ENCODE measurements at regions not wholly inside any gene's neighbourhood (a gene's known extent, or its start where the extent isn't known, plus 50 kb on each side); places are given as distances from the start of the nearest gene placed in this dataset.

- WGBS (ENCODE audit: low lambda C conversion rate): 77% methylated on average over 10 of the region's 10 CpGs
- Histone ChIP-seq H3K79me2 (ENCODE audit: insufficient read depth) (no peaks in the 10 kb centered on the region), H3K27ac (ENCODE audit: low read depth in 2 of 2, low read length in 1 of 2) (no peak overlapping the region), H3K9me3 (no peaks in the 10 kb centered on the region), H3K4me2 (no peak overlapping the region), H3F3A (replicated peaks; ENCODE audit: insufficient read depth) (no peaks in the 10 kb centered on the region), H3K4me3 (ENCODE audit: low read depth in 2 of 2, low read length in 1 of 2) (no peak overlapping the region), H3K9me2 (no peaks in the 10 kb centered on the region), H3K36me3 (replicated peaks in 1 of 2; ENCODE audit: control insufficient read depth in 1 of 2, insufficient read depth in 2 of 2, low read length in 1 of 2) (no peaks in the 10 kb centered on the region), H3K27me3 (ENCODE audit: insufficient read depth) (no peaks in the 10 kb centered on the region; the same call in 1 of the 2 replicates), H4K20me1 (ENCODE audit: insufficient read depth) (no peaks in the 10 kb centered on the region), H3K9ac (no peak overlapping the region), H3K4me1 (ENCODE audit: control insufficient read depth in 1 of 2, insufficient read depth in 2 of 2, low read depth in 1 of 2, low read length in 1 of 2) (no peaks in the 10 kb centered on the region), H2AFZ (ENCODE audit: low read depth) (no peak overlapping the region)
- ChIA-PET POLR2A (no interaction called here), CTCF (no interaction called here)
- no peak for DNase-seq
- TF ChIP-seq RXRA (IDR thresholded peaks at IDR 0.05; ENCODE audit: borderline replicate concordance, low read depth) (no peak), USF1 (IDR thresholded peaks at IDR 0.05; ENCODE audit: borderline replicate concordance, low read depth) (no peak)
Observed at GRCh38 chr14:58783792-58784511, 146.2 kb downstream of the DACT1 start.

- Histone ChIP-seq H3K9ac (no peak overlapping the region), H2AFZ (ENCODE audit: low read depth) (no peak overlapping the region), H3F3A (replicated peaks; ENCODE audit: insufficient read depth) (no peaks in the 10 kb centered on the region), H4K20me1 (ENCODE audit: insufficient read depth) (no peaks in the 10 kb centered on the region), H3K4me1 (ENCODE audit: control insufficient read depth in 1 of 2, insufficient read depth in 2 of 2, low read depth in 1 of 2, low read length in 1 of 2) (no peaks in the 10 kb centered on the region), H3K27ac (ENCODE audit: low read depth in 2 of 2, low read length in 1 of 2) (no peak overlapping the region), H3K79me2 (ENCODE audit: insufficient read depth) (no peaks in the 10 kb centered on the region), H3K4me2 (no peak overlapping the region), H3K27me3 (ENCODE audit: insufficient read depth) (no peaks in the 10 kb centered on the region; the same call in 1 of the 2 replicates), H3K4me3 (ENCODE audit: low read depth in 2 of 2, low read length in 1 of 2) (no peak overlapping the region), H3K9me2 (no peaks in the 10 kb centered on the region), H3K9me3 (no peaks in the 10 kb centered on the region), H3K36me3 (replicated peaks in 1 of 2; ENCODE audit: control insufficient read depth in 1 of 2, insufficient read depth in 2 of 2, low read length in 1 of 2) (no peaks in the 10 kb centered on the region)
- WGBS (ENCODE audit: low lambda C conversion rate): 89% methylated on average over 1 of the region's 1 CpG
- ChIA-PET POLR2A (no interaction called here), CTCF (no interaction called here)
- TF ChIP-seq MXI1 (IDR thresholded peaks at IDR 0.05; ENCODE audit: low read depth, low read length): no peak
- TF ChIP-seq REST (IDR thresholded peaks at IDR 0.05; ENCODE audit: low read depth, low read length): no peak
- no peak for TF ChIP-seq EP300 (IDR thresholded peaks at IDR 0.05; ENCODE audit: borderline replicate concordance in 1 of 2, low read depth in 1 of 2, low read length in 1 of 2)
- no peak for TF ChIP-seq TEAD4 (IDR thresholded peaks at IDR 0.05; ENCODE audit: borderline replicate concordance, insufficient read depth)
- no peak for TF ChIP-seq MEF2A (IDR thresholded peaks at IDR 0.05; ENCODE audit: borderline replicate concordance, low read depth)
- no peak for TF ChIP-seq FOXM1 (IDR thresholded peaks at IDR 0.05; ENCODE audit: low read depth)
- no peak for TF ChIP-seq NFIC (IDR thresholded peaks at IDR 0.05; ENCODE audit: borderline replicate concordance)
- no peak for TF ChIP-seq CTCF (IDR thresholded peaks at IDR 0.05)
- TF ChIP-seq CHD2 (IDR thresholded peaks at IDR 0.05; ENCODE audit: low read length, partially characterized antibody): no peak
- TF ChIP-seq GABPA (IDR thresholded peaks at IDR 0.05; ENCODE audit: low read depth): no peak
- no peak for DNase-seq
Observed at GRCh38 chr14:58784931-58785330, 147.2 kb downstream of the DACT1 start.
